ENCODE measurements at regions not wholly inside any gene's neighbourhood (a gene's known extent, or its start where the extent isn't known, plus 50 kb on each side); places are given as distances from the start of the nearest gene placed in this dataset.
A peak's percentile ranks its signal among the peaks of the same experiment; 100 is the strongest.
"Not testable (repeated sequence)": the region's sequence is repeated elsewhere in the genome, so short reads cannot be mapped to it uniquely, and the experiment has no call there.

GRCh38 chr14:106530423-106531107, 1004.2 kb downstream of the TMEM121 start:
- no peak for DNase-seq (ENCODE audit: low read depth)

GRCh38 chr14:106537597-106537996, 1011.2 kb downstream of the TMEM121 start:
- DNase-seq (ENCODE audit: low read depth), result not testable (repeated sequence)

GRCh38 chr14:106538201-106538600, 1011.8 kb downstream of the TMEM121 start:
- DNase-seq (ENCODE audit: low read depth), result no peak

- DNase-seq (ENCODE audit: low read depth), result no peak
These were observed 1021.5 kb downstream of the TMEM121 start for GRCh38 chr14:106547735-106548434.

- no peak for DNase-seq (ENCODE audit: low read depth)
These were observed 1022.7 kb downstream of the TMEM121 start for GRCh38 chr14:106549064-106549463.

GRCh38 chr14:106551265-106551664, 1024.9 kb downstream of the TMEM121 start:
- no peak for DNase-seq (ENCODE audit: low read depth)

GRCh38 chr14:106556211-106556610, 1029.8 kb downstream of the TMEM121 start:
- DNase-seq (ENCODE audit: low read depth), result not testable (repeated sequence)

GRCh38 chr14:106556665-106557289, 1030.4 kb downstream of the TMEM121 start:
- DNase-seq (ENCODE audit: low read depth), result peak; percentile 74

GRCh38 chr14:106562451-106562850, 1036.1 kb downstream of the TMEM121 start:
- no peak for DNase-seq (ENCODE audit: low read depth)

- no peak for DNase-seq (ENCODE audit: low read depth)
These were observed 1037.8 kb downstream of the TMEM121 start for GRCh38 chr14:106564058-106564643.

GRCh38 chr14:106578481-106578880, 1052.1 kb downstream of the TMEM121 start:
- DNase-seq (ENCODE audit: low read depth), result no peak

- no peak for DNase-seq (ENCODE audit: low read depth)
These were observed 1052.7 kb downstream of the TMEM121 start for GRCh38 chr14:106579084-106579483.

- no peak for DNase-seq (ENCODE audit: low read depth)
These were observed 1059.3 kb downstream of the TMEM121 start for GRCh38 chr14:106585692-106586091.

GRCh38 chr14:106586098-106586704, 1059.8 kb downstream of the TMEM121 start:
- DNase-seq (ENCODE audit: low read depth), result peak; percentile 38

- DNase-seq (ENCODE audit: low read depth), result not testable (repeated sequence)
These were observed 1065.2 kb downstream of the TMEM121 start for GRCh38 chr14:106591539-106591938.

- DNase-seq (ENCODE audit: low read depth), result peak; percentile 66
These were observed 1065.9 kb downstream of the TMEM121 start for GRCh38 chr14:106592115-106592852.

GRCh38 chr14:106599209-106599608, 1072.8 kb downstream of the TMEM121 start:
- no peak for DNase-seq (ENCODE audit: low read depth)

- DNase-seq (ENCODE audit: low read depth), result peak; percentile 69
These were observed 1079.4 kb downstream of the TMEM121 start for GRCh38 chr14:106605548-106606448.

GRCh38 chr14:106606936-106607335, 1080.6 kb downstream of the TMEM121 start:
- DNase-seq (ENCODE audit: low read depth), result no peak

- no peak for DNase-seq (ENCODE audit: low read depth)
These were observed 1084.3 kb downstream of the TMEM121 start for GRCh38 chr14:106610691-106611090.

Data from stimulated activated CD8-positive, alpha-beta memory T cell treated with anti-CD3 and anti-CD28 coated beads, Interleukin-15, amount 100 ng/mL, for 24 hours (primary cell).